ENCODE measurements at regions not wholly inside any gene's neighbourhood (a gene's known extent, or its start where the extent isn't known, plus 50 kb on each side); places are given as distances from the start of the nearest gene placed in this dataset.

GRCh38 chr13:103351035-103351828 is 285.0 kb upstream of the SLC10A2 start:
- no peak for DNase-seq
- intact Hi-C loops (cut with DNase I): no loop called here
- TF ChIP-seq POLR2AphosphoS5 (IDR thresholded peaks at IDR 0.05) (peak in 1 of 4 donors; percentile 12), EP300 (IDR thresholded peaks at IDR 0.05) (no peak), CTCF (IDR thresholded peaks at IDR 0.05) (no peak)

GRCh38 chr13:103350147-103350546 is 283.9 kb upstream of the SLC10A2 start:
- Histone ChIP-seq H3K27ac (no peak overlapping the region), H3K4me3 (no peak overlapping the region), H3K9me3 (peaks cover 0 to 4% (median 0%) of the 10 kb centered on the region in 4 donors), H3K4me1 (peaks cover 0 to 28% (median 16%) of the 10 kb centered on the region in 4 donors), H3K36me3 (no peaks in the 10 kb centered on the region), H3K27me3 (no peaks in the 10 kb centered on the region)
- TF ChIP-seq EP300 (IDR thresholded peaks at IDR 0.05): no peak
- TF ChIP-seq CTCF (IDR thresholded peaks at IDR 0.05): no peak
- no peak for TF ChIP-seq POLR2A (IDR thresholded peaks at IDR 0.05)
- TF ChIP-seq POLR2AphosphoS5 (IDR thresholded peaks at IDR 0.05): no peak
- 78 to 88% methylated on average over 1 of the region's 1 CpG for WGBS, 2 donors
- no peak for DNase-seq
- intact Hi-C loops (cut with DNase I): no loop called here

More at GRCh38 chr13:103351035-103351828, 285.0 kb upstream of the SLC10A2 start:
- Histone ChIP-seq H3K9me3 (no peaks in the 10 kb centered on the region), H3K27ac (peak overlapping the region in 2 of 4 donors; percentile 41 to 63), H3K36me3 (no peaks in the 10 kb centered on the region), H3K4me3 (peak overlapping the region in 1 of 4 donors; percentile 20), H3K27me3 (no peaks in the 10 kb centered on the region), H3K4me1 (peaks cover 0 to 28% (median 16%) of the 10 kb centered on the region in 4 donors)
- WGBS, 2 donors: 11 to 46% methylated on average over 10 of the region's 10 CpGs

- Histone ChIP-seq H3K27ac (no peak overlapping the region), H3K4me1 (peaks cover 0 to 28% (median 16%) of the 10 kb centered on the region in 4 donors), H3K9me3 (peaks cover 0 to 5% (median 2%) of the 10 kb centered on the region in 4 donors), H3K4me3 (no peak overlapping the region), H3K27me3 (no peaks in the 10 kb centered on the region), H3K36me3 (no peaks in the 10 kb centered on the region)
- no peak for DNase-seq
- TF ChIP-seq POLR2AphosphoS5 (IDR thresholded peaks at IDR 0.05) (no peak), POLR2A (IDR thresholded peaks at IDR 0.05) (no peak), CTCF (IDR thresholded peaks at IDR 0.05) (no peak), EP300 (IDR thresholded peaks at IDR 0.05) (no peak)
- 46 to 64% methylated on average over 6 of the region's 6 CpGs for WGBS, 2 donors
- intact Hi-C loops (cut with DNase I): no loop called here
Measured at GRCh38 chr13:103349211-103349980, 283.2 kb upstream of the SLC10A2 start.

GRCh38 chr13:103335241-103335640 is 269.0 kb upstream of the SLC10A2 start:
- Histone ChIP-seq H3K4me3 (no peak overlapping the region), H3K4me1 (no peaks in the 10 kb centered on the region), H3K27ac (no peak overlapping the region), H3K36me3 (no peaks in the 10 kb centered on the region), H3K9me3 (no peaks in the 10 kb centered on the region), H3K27me3 (no peaks in the 10 kb centered on the region)
- no peak for DNase-seq
- TF ChIP-seq CTCF (IDR thresholded peaks at IDR 0.05) (no peak), EP300 (IDR thresholded peaks at IDR 0.05) (no peak), POLR2AphosphoS5 (IDR thresholded peaks at IDR 0.05) (no peak), POLR2A (IDR thresholded peaks at IDR 0.05) (no peak)
- intact Hi-C loops (cut with DNase I): no loop called here
- WGBS, 2 donors: 88% methylated on average over 3 of the region's 3 CpGs
